22Rv1 (cell line): ENCODE measurements at regions not wholly inside any gene's neighbourhood (a gene's known extent, or its start where the extent isn't known, plus 50 kb on each side); places are given as distances from the start of the nearest gene placed in this dataset.

Experiments used
- CTCF ChIP-seq: fragments of 450-650 bp; IDR thresholded peaks from 2 replicates; pipeline ENCODE4 v1.5.1; 2017; ENCODE audit warnings: mild to moderate bottlenecking
- ZFX ChIP-seq: fragments of 450-650 bp; IDR thresholded peaks from 2 replicates; pipeline ENCODE4 v1.6.1; 2017; ENCODE audit warnings: antibody characterized with exemption, borderline replicate concordance

- no peak for TF ChIP-seq CTCF
- TF ChIP-seq ZFX: no peak
These were observed 123.4 kb upstream of the PRR20A start for GRCh38 chr13:57017357-57017756.
